Neural cell (in vitro differentiated cells): ENCODE measurements at regions not wholly inside any gene's neighbourhood (a gene's known extent, or its start where the extent isn't known, plus 50 kb on each side); places are given as distances from the start of the nearest gene placed in this dataset.

Source experiments
- H2AFZ ChIP-seq: fragments of 200-600, 300-800 bp; sonication (generic), shearing (Covaris generic); 2 replicates; pipeline ENCODE4 v1.6.0; 2014; ENCODE audit warnings: low read depth, mild to moderate bottlenecking, antibody characterized with exemption, low read length, moderate library complexity
- H3F3A ChIP-seq: fragments of 200-600 bp; shearing (Covaris generic); 2 replicates; pipeline ENCODE4 v1.6.1; 2016; ENCODE audit warnings: mild to moderate bottlenecking, moderate library complexity, mixed read lengths, antibody characterized with exemption, low read length; ENCODE audit not compliant: insufficient read depth, poor library complexity, severe bottlenecking
- H3K27ac ChIP-seq: fragments of 200-600, 300-800 bp; sonication (generic), shearing (Covaris generic); 2 replicates; pipeline ENCODE4 v1.5.1; 2014; ENCODE audit warnings: mild to moderate bottlenecking, low read length, moderate library complexity
- H3K27me3 ChIP-seq: fragments of 300-800, 200-600 bp; sonication (generic), shearing (Covaris generic); 2 replicates; pipeline ENCODE4 v1.6.0; 2014; ENCODE audit warnings: mild to moderate bottlenecking, low read depth, low read length, moderate library complexity; ENCODE audit not compliant: insufficient read depth
- H3K36me3 ChIP-seq: fragments of 300-800, 200-600 bp; sonication (generic), shearing (Covaris generic); 2 replicates; pipeline ENCODE4 v1.5.1; 2014; ENCODE audit warnings: mild to moderate bottlenecking, antibody characterized with exemption, low read length, moderate library complexity; ENCODE audit not compliant: insufficient read depth
- H3K4me2 ChIP-seq: fragments of 300-800, 200-600 bp; sonication (generic), shearing (Covaris generic); 2 replicates; pipeline ENCODE4 v1.6.0; 2014; ENCODE audit warnings: mild to moderate bottlenecking, low read length
- H3K4me3 ChIP-seq: fragments of 300-800, 200-600 bp; sonication (generic), shearing (Covaris generic); 2 replicates; pipeline ENCODE4 v1.5.1; 2014; ENCODE audit warnings: mild to moderate bottlenecking, low read length, moderate library complexity
- H3K79me2 ChIP-seq: fragments of 200-600 bp; shearing (Covaris generic); replicated peaks from 2 replicates; pipeline ENCODE4 v1.6.0; 2014; ENCODE audit warnings: mild to moderate bottlenecking, low read length, moderate library complexity; ENCODE audit not compliant: insufficient read depth
- H3K9ac ChIP-seq: fragments of 300-800, 200-600 bp; sonication (generic), shearing (Covaris generic); 2 replicates; pipeline ENCODE4 v1.6.1; 2016; ENCODE audit warnings: mild to moderate bottlenecking, low read length, mixed read lengths
- H3K9me2 ChIP-seq: fragments of 200-600 bp; shearing (Covaris generic); 2 replicates; pipeline ENCODE4 v1.6.1; 2016; ENCODE audit warnings: mild to moderate bottlenecking, low read length, mixed read lengths; ENCODE audit not compliant: insufficient read depth
- H3K9me3 ChIP-seq: fragments of 200-600, 300-800 bp; sonication (generic), shearing (Covaris generic); 2 replicates; pipeline ENCODE4 v1.6.1; 2016; ENCODE audit warnings: mild to moderate bottlenecking, mixed run types, low read length, moderate library complexity, mixed read lengths
- H4K20me1 ChIP-seq: fragments of 200-600 bp; shearing (Covaris generic); 2 replicates; pipeline ENCODE4 v1.6.1; 2016; ENCODE audit warnings: mild to moderate bottlenecking, mixed run types; ENCODE audit not compliant: insufficient read depth
- CTCF ChIP-seq: fragments of 450-650 bp; IDR thresholded peaks from 2 replicates; pipeline ENCODE4 v1.5.1; 2014; ENCODE audit warnings: antibody characterized with exemption, mild to moderate bottlenecking, moderate library complexity; ENCODE audit not compliant: poor library complexity, severe bottlenecking
- EP300 ChIP-seq: fragments of 450-650 bp; conservative IDR thresholded peaks from 2 replicates; pipeline ENCODE4 v1.6.1; 2014; ENCODE audit warnings: antibody characterized with exemption, mild to moderate bottlenecking, moderate library complexity; ENCODE audit not compliant: poor library complexity, severe bottlenecking
- EZH2 ChIP-seq: fragments of 200-600, 300-800 bp; shearing (Covaris generic), sonication (generic); IDR thresholded peaks from 2 replicates; pipeline ENCODE4 v1.6.1; 2014; ENCODE audit warnings: antibody characterized with exemption, low read length, borderline replicate concordance, mild to moderate bottlenecking; ENCODE audit not compliant: insufficient read depth, poor library complexity, severe bottlenecking
- MXI1 ChIP-seq: fragments of 450-650 bp; conservative IDR thresholded peaks from 2 replicates; pipeline ENCODE4 v1.6.1; 2014; ENCODE audit warnings: antibody characterized with exemption, mild to moderate bottlenecking; ENCODE audit not compliant: poor library complexity, severe bottlenecking
- POLR2AphosphoS5 ChIP-seq: IDR thresholded peaks from 2 replicates; pipeline ENCODE4 v1.6.1; 2012
- RAD21 ChIP-seq: fragments of 450-650 bp; conservative IDR thresholded peaks from 2 replicates; pipeline ENCODE4 v1.6.1; 2014; ENCODE audit warnings: antibody characterized with exemption, mild to moderate bottlenecking, moderate library complexity
- REST ChIP-seq: IDR thresholded peaks from 2 replicates; pipeline ENCODE4 v1.6.1; 2012; ENCODE audit warnings: borderline replicate concordance
- SMC3 ChIP-seq: fragments of 450-650 bp; conservative IDR thresholded peaks from 2 replicates; pipeline ENCODE4 v1.6.1; 2014; ENCODE audit warnings: antibody characterized with exemption, mild to moderate bottlenecking, moderate library complexity; ENCODE audit not compliant: poor library complexity
- TAF1 ChIP-seq: IDR thresholded peaks from 2 replicates; pipeline ENCODE4 v1.6.1; 2012; ENCODE audit warnings: low read depth

GRCh38 chr22:49077586-49077985, 750.1 kb downstream of the BRD1 start:
- H3K36me3 ChIP-seq, result no peaks in the 10 kb centered on the region
- H3K9ac ChIP-seq, result no peak overlapping the region
- H3K4me3 ChIP-seq, result no peak overlapping the region
- H3F3A ChIP-seq, result no peaks in the 10 kb centered on the region
- H3K9me2 ChIP-seq, result no peaks in the 10 kb centered on the region
- no peak overlapping the region for H3K27ac ChIP-seq
- no peak overlapping the region for H3K4me2 ChIP-seq
- H3K79me2 ChIP-seq, result no peaks in the 10 kb centered on the region
- H4K20me1 ChIP-seq, result no peaks in the 10 kb centered on the region
- TF ChIP-seq EP300 (no peak), SMC3 (no peak), RAD21 (no peak), POLR2AphosphoS5 (no peak), EZH2 (no peak), TAF1 (no peak), CTCF (no peak), REST (no peak), MXI1 (no peak)
- no peaks in the 10 kb centered on the region for H3K9me3 ChIP-seq
- no peaks in the 10 kb centered on the region for H3K27me3 ChIP-seq
- H2AFZ ChIP-seq, result no peak overlapping the region

- H3F3A ChIP-seq, result no peaks in the 10 kb centered on the region
- H3K79me2 ChIP-seq, result no peaks in the 10 kb centered on the region
- H3K27ac ChIP-seq, result no peak overlapping the region
- TF ChIP-seq REST, result no peak
- H4K20me1 ChIP-seq, result no peaks in the 10 kb centered on the region
- H3K27me3 ChIP-seq, result no peaks in the 10 kb centered on the region
- no peak overlapping the region for H3K9ac ChIP-seq
- no peak overlapping the region for H2AFZ ChIP-seq
- H3K36me3 ChIP-seq, result no peaks in the 10 kb centered on the region
- H3K9me3 ChIP-seq, result no peaks in the 10 kb centered on the region
- no peak overlapping the region for H3K4me3 ChIP-seq
- H3K4me2 ChIP-seq, result no peak overlapping the region
- H3K9me2 ChIP-seq, result no peaks in the 10 kb centered on the region
Observed at GRCh38 chr22:49077036-49077393, 750.7 kb downstream of the BRD1 start.
